ENCODE measurements at regions not wholly inside any gene's neighbourhood (a gene's known extent, or its start where the extent isn't known, plus 50 kb on each side); places are given as distances from the start of the nearest gene placed in this dataset.

- no peak for TF ChIP-seq CTCF (IDR thresholded peaks at IDR 0.05)
- Histone ChIP-seq H3K36me3 (ENCODE audit: insufficient read depth in 1 of 2, low read depth in 1 of 2) (no peaks in the 10 kb centered on the region), H3K27ac (no peak overlapping the region), H3K4me3 (no peak overlapping the region), H3K9me3 (no peaks in the 10 kb centered on the region), H3K4me1 (no peaks in the 10 kb centered on the region), H3K27me3 (ENCODE audit: insufficient read depth in 3 of 3, low read length in 2 of 3) (no peaks in the 10 kb centered on the region)
- ATAC-seq (no peak), DNase-seq (no peak)
- intact Hi-C loops (cut with DNase I), result no loop called here
- 86 to 94% (median 87%) methylated on average over 1 of the region's 1 CpG for WGBS, 3 donors
These were observed 106.3 kb upstream of the TBX3 start for GRCh38 chr12:114790276-114790675.

- intact Hi-C loops (cut with DNase I), result no loop called here
- H3K27ac ChIP-seq, result no peak overlapping the region
- ATAC-seq (no peak), DNase-seq (no peak)
- no peaks in the 10 kb centered on the region for H3K27me3 ChIP-seq (ENCODE audit: insufficient read depth in 3 of 3, low read length in 2 of 3)
- no peaks in the 10 kb centered on the region for H3K4me1 ChIP-seq
- no peak for TF ChIP-seq CTCF (IDR thresholded peaks at IDR 0.05)
- no peak overlapping the region for H3K4me3 ChIP-seq
- H3K36me3 ChIP-seq (ENCODE audit: insufficient read depth in 1 of 2, low read depth in 1 of 2), result no peaks in the 10 kb centered on the region
- H3K9me3 ChIP-seq, result no peaks in the 10 kb centered on the region
- 84 to 93% (median 86%) methylated on average over 5 of the region's 5 CpGs for WGBS, 3 donors
These were observed 105.8 kb upstream of the TBX3 start for GRCh38 chr12:114789821-114790220.

GRCh38 chr12:114789276-114789675, 105.3 kb upstream of the TBX3 start:
- no peak for TF ChIP-seq CTCF (IDR thresholded peaks at IDR 0.05)
- H3K4me3 ChIP-seq, result no peak overlapping the region
- no peak for ATAC-seq
- no peak for DNase-seq
- H3K36me3 ChIP-seq (ENCODE audit: insufficient read depth in 1 of 2, low read depth in 1 of 2), result no peaks in the 10 kb centered on the region
- intact Hi-C loops (cut with DNase I), result no loop called here
- WGBS, 3 donors, result 84 to 89% (median 89%) methylated on average over 3 of the region's 3 CpGs
- no peaks in the 10 kb centered on the region for H3K27me3 ChIP-seq (ENCODE audit: insufficient read depth in 3 of 3, low read length in 2 of 3)
- no peaks in the 10 kb centered on the region for H3K9me3 ChIP-seq
- no peak overlapping the region for H3K27ac ChIP-seq
- H3K4me1 ChIP-seq, result no peaks in the 10 kb centered on the region

GRCh38 chr12:114784526-114784925, 100.6 kb upstream of the TBX3 start:
- Histone ChIP-seq H3K4me1 (no peaks in the 10 kb centered on the region), H3K27ac (no peak overlapping the region), H3K27me3 (ENCODE audit: insufficient read depth in 3 of 3, low read length in 2 of 3) (no peaks in the 10 kb centered on the region), H3K9me3 (no peaks in the 10 kb centered on the region), H3K4me3 (no peak overlapping the region), H3K36me3 (ENCODE audit: insufficient read depth in 1 of 2, low read depth in 1 of 2) (no peaks in the 10 kb centered on the region)
- ATAC-seq, result no peak
- WGBS, 3 donors, result 64 to 97% (median 75%) methylated on average over 3 of the region's 3 CpGs
- intact Hi-C loops (cut with DNase I), result no loop called here
- no peak for TF ChIP-seq CTCF (IDR thresholded peaks at IDR 0.05)
- DNase-seq, result no peak

GRCh38 chr12:114783089-114783618, 99.2 kb upstream of the TBX3 start:
- intact Hi-C loops (cut with DNase I), result no loop called here
- ATAC-seq (no peak), DNase-seq (no peak)
- WGBS, 3 donors, result 51 to 56% (median 51%) methylated on average over 8 of the region's 8 CpGs
- H3K4me3 ChIP-seq, result no peak overlapping the region
- H3K4me1 ChIP-seq, result no peaks in the 10 kb centered on the region
- no peak for TF ChIP-seq CTCF (IDR thresholded peaks at IDR 0.05)
- H3K36me3 ChIP-seq (ENCODE audit: insufficient read depth in 1 of 2, low read depth in 1 of 2), result no peaks in the 10 kb centered on the region
- no peaks in the 10 kb centered on the region for H3K27me3 ChIP-seq (ENCODE audit: insufficient read depth in 3 of 3, low read length in 2 of 3)
- no peak overlapping the region for H3K27ac ChIP-seq
- no peaks in the 10 kb centered on the region for H3K9me3 ChIP-seq

Measured in psoas muscle (tissue), 7 donors.